Body of pancreas (tissue), 4 donors: ENCODE measurements at regions not wholly inside any gene's neighbourhood (a gene's known extent, or its start where the extent isn't known, plus 50 kb on each side); places are given as distances from the start of the nearest gene placed in this dataset.

ENCODE experiments used
- CTCF ChIP-seq, 7 experiments: fragments of 450-650 bp in 4 of 7; fragments of 200-600 bp in 3 of 7; sonication (generic) in 3 of 7; IDR thresholded peaks; one replicate each; pipeline ENCODE4 v1.5.1; 2016 to 2019; ENCODE audit warnings: antibody characterized with exemption in 7 of 7
- POLR2A ChIP-seq, 3 donors: fragments of 450-650 bp; IDR thresholded peaks; one replicate each; pipeline ENCODE4 v1.6.1; 2016; ENCODE audit warnings: antibody characterized with exemption in 3 of 3, mild to moderate bottlenecking in 2 of 3

GRCh38 chr21:16650714-16651366, 862.0 kb upstream of the CXADR start:
- TF ChIP-seq CTCF (IDR thresholded peaks at IDR 0.05) (no peak), POLR2A (IDR thresholded peaks at IDR 0.05) (no peak)
